Activated CD8-positive, alpha-beta T cell treated with anti-CD3 and anti-CD28 coated beads for 36 hours (primary cell): ENCODE measurements at regions not wholly inside any gene's neighbourhood (a gene's known extent, or its start where the extent isn't known, plus 50 kb on each side); places are given as distances from the start of the nearest gene placed in this dataset.

Experiments
- ATAC-seq: fragments of 200-7000 bp; cut with Tn5 transposase; one replicate; pipeline ENCODE4 v1.10.0; 2021; ENCODE audit warnings: mild to moderate bottlenecking, moderate library complexity
- CTCF ChIA-PET: fragments of 350-600 bp; sonication (Branson Sonifier 250); formaldehyde crosslinking; loops from one replicate; lab custom pipeline; 2021; ENCODE audit warnings: antibody characterized with exemption; lab: Charles Lee
- POLR2A ChIA-PET: fragments of 350-600 bp; sonication (Branson Sonifier 250); formaldehyde crosslinking; loops from one replicate; lab custom pipeline; 2021; ENCODE audit warnings: antibody characterized with exemption; lab: Charles Lee
- DNase-seq: peaks from one replicate; pipeline ENCODE4 v3.0.0-alpha.2; 2020
- H3K27ac Mint-ChIP-seq: one replicate; pipeline ENCODE4 v1.8.0; 2021; ENCODE audit warnings: mild to moderate bottlenecking, mixed read lengths
- H3K27me3 Mint-ChIP-seq: one replicate; pipeline ENCODE4 v1.8.0; 2021; ENCODE audit warnings: mixed read lengths
- H3K36me3 Mint-ChIP-seq: one replicate; pipeline ENCODE4 v1.8.0; 2021; ENCODE audit warnings: low read depth, mixed read lengths
- H3K4me1 Mint-ChIP-seq: one replicate; pipeline ENCODE4 v1.8.0; 2021; ENCODE audit warnings: low read depth, mixed read lengths
- H3K4me3 Mint-ChIP-seq: one replicate; pipeline ENCODE4 v1.8.0; 2021; ENCODE audit warnings: mild to moderate bottlenecking, moderate library complexity, mixed read lengths
- H3K9me3 Mint-ChIP-seq: one replicate; pipeline ENCODE4 v1.8.0; 2021; ENCODE audit warnings: mixed read lengths
- intact Hi-C: fragments of 100-400 bp; cut with micrococcal nuclease; formaldehyde crosslinking; loops from one replicate; pipeline ENCODE4 v1.10.0; 2022
- TF ChIP-seq, protein P1 (sequence below): fragments of 200-600 bp; IDR thresholded peaks from one replicate; pipeline ENCODE4 v1.8.0; 2022; ENCODE audit warnings: antibody characterized with exemption, mild to moderate bottlenecking

DNA sequence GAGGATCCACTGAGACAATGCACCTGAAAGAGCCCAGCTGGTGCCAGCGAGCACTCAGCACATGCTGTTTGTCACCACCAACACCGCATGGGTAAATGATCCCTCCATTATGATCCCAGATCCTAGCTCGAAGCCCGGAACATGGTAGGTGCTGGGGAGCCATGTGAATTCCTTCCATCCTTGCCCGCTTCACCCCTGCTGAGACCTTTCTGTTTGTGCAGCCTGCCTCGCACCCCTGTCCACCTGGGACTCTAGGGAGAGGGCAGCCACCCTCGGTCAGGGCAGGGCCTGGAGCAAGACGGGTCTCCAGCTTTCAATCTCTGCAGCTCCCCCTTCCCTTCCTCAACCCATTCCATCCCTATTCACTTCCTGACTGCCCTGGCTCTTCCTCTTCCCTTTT is 116.2 kb upstream of the ALX4 start:
- ChIA-PET POLR2A (no interaction called here), CTCF (no interaction called here)
- TF ChIP-seq, protein P1, sequence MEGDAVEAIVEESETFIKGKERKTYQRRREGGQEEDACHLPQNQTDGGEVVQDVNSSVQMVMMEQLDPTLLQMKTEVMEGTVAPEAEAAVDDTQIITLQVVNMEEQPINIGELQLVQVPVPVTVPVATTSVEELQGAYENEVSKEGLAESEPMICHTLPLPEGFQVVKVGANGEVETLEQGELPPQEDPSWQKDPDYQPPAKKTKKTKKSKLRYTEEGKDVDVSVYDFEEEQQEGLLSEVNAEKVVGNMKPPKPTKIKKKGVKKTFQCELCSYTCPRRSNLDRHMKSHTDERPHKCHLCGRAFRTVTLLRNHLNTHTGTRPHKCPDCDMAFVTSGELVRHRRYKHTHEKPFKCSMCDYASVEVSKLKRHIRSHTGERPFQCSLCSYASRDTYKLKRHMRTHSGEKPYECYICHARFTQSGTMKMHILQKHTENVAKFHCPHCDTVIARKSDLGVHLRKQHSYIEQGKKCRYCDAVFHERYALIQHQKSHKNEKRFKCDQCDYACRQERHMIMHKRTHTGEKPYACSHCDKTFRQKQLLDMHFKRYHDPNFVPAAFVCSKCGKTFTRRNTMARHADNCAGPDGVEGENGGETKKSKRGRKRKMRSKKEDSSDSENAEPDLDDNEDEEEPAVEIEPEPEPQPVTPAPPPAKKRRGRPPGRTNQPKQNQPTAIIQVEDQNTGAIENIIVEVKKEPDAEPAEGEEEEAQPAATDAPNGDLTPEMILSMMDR = no peak
- no peaks in the 10 kb centered on the region for H3K4me1 Mint-ChIP-seq
- DNase-seq (no peak), ATAC-seq (no peak)
- H3K4me3 Mint-ChIP-seq = no peak overlapping the region
- no peak overlapping the region for H3K27ac Mint-ChIP-seq
- peaks cover 8% of the 10 kb centered on the region for H3K27me3 Mint-ChIP-seq
- H3K36me3 Mint-ChIP-seq = no peaks in the 10 kb centered on the region
- intact Hi-C loops = no loop called here
- H3K9me3 Mint-ChIP-seq = no peaks in the 10 kb centered on the region

DNA sequence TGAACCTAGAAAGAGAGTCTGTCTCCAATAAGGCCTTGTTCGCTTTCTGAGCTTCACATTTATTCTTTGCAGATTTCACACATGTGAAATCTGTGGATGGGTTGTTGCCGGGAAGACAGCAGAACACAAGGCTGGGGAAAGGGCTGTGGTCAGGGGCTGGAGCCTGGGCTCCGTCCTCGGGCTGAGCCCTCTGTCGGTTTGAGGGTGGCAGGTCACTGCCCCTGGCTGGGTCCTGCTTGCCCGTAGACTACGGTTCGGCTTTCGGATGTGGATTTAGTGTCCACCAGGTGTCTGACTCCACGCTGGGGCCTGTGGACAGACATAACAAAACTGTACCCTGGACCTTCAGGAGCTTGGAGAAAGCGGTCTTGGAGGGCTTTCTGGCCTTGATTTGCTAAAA is 117.0 kb upstream of the ALX4 start:
- H3K27ac Mint-ChIP-seq = no peak overlapping the region
- H3K9me3 Mint-ChIP-seq = no peaks in the 10 kb centered on the region
- no peaks in the 10 kb centered on the region for H3K36me3 Mint-ChIP-seq
- no peak overlapping the region for H3K4me3 Mint-ChIP-seq
- TF ChIP-seq, protein P1 = no peak
- CTCF ChIA-PET = no interaction called here
- DNase-seq (no peak), ATAC-seq (no peak)
- peaks cover 10% of the 10 kb centered on the region for H3K27me3 Mint-ChIP-seq
- H3K4me1 Mint-ChIP-seq = no peaks in the 10 kb centered on the region
- POLR2A ChIA-PET = no interaction called here
- intact Hi-C loops = no loop called here

DNA sequence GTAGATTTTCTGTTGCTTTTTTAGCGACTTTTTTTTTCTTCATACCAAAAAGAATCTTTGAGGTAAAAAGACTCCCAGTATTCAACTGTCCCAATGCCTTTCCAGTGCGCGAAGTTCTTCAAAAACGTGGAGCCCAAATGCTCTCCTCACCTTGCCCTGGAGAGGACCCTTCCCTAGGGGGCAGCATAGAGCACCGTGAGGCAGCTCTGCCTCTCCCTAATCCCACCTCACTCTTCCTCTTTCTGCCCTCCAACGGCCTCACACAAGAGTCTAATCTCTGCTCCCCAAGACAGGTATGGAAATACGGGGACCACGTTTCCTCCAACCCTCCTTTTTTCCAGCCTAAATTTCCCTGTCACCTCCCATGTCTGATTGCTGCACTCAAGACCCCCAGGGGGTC is 117.5 kb upstream of the ALX4 start:
- ChIA-PET POLR2A (no interaction called here), CTCF (no interaction called here)
- Mint-ChIP-seq H3K4me1 (no peaks in the 10 kb centered on the region), H3K9me3 (no peaks in the 10 kb centered on the region), H3K27me3 (peaks cover 10% of the 10 kb centered on the region), H3K4me3 (no peak overlapping the region), H3K36me3 (no peaks in the 10 kb centered on the region), H3K27ac (no peak overlapping the region)
- intact Hi-C loops = no loop called here
- DNase-seq = peak; percentile 12
- TF ChIP-seq, protein P1 = no peak
- ATAC-seq = no peak

GRCh38 chr11:44430140-44430539 is 120.2 kb upstream of the ALX4 start:
- Mint-ChIP-seq H3K9me3 (no peaks in the 10 kb centered on the region), H3K4me1 (no peaks in the 10 kb centered on the region), H3K27me3 (peaks cover 17% of the 10 kb centered on the region), H3K27ac (no peak overlapping the region), H3K4me3 (no peak overlapping the region), H3K36me3 (no peaks in the 10 kb centered on the region)
- ChIA-PET CTCF (no interaction called here), POLR2A (no interaction called here)
- intact Hi-C loops = no loop called here
- TF ChIP-seq, protein P1 = no peak
- DNase-seq = no peak
- ATAC-seq = no peak

DNA sequence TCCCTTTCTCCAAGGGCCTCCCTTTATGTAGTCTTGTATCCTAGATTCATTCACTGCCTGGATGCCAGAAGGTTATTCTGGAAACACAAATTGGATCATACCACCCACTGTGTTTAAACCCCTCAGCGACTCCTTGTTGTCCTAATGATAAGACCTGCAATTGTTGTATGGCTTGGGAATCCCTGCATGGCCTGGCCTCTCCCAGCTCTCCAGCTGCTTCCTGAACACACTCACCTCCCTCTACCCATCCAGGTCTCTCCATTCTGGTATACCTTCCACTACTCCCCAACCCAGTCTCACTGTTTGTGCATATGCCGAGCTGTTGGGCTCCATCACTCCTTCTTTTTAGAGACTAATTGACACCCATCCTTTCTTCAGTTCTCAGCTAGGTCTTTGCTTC is 124.3 kb upstream of the ALX4 start:
- H3K27me3 Mint-ChIP-seq = peaks cover 26% of the 10 kb centered on the region
- no peaks in the 10 kb centered on the region for H3K9me3 Mint-ChIP-seq
- H3K27ac Mint-ChIP-seq = no peak overlapping the region
- ChIA-PET POLR2A (no interaction called here), CTCF (no interaction called here)
- no peaks in the 10 kb centered on the region for H3K36me3 Mint-ChIP-seq
- H3K4me1 Mint-ChIP-seq = no peaks in the 10 kb centered on the region
- TF ChIP-seq, protein P1 = no peak
- intact Hi-C loops = no loop called here
- ATAC-seq = no peak
- H3K4me3 Mint-ChIP-seq = no peak overlapping the region
- DNase-seq = no peak
